HG02970 (cell line): ENCODE measurements at regions not wholly inside any gene's neighbourhood (a gene's known extent, or its start where the extent isn't known, plus 50 kb on each side); places are given as distances from the start of the nearest gene placed in this dataset.
"Not testable (repeated sequence)": the region's sequence is repeated elsewhere in the genome, so short reads cannot be mapped to it uniquely, and the experiment has no call there.

ENCODE experiments used
- ATAC-seq: cut with Tn5 transposase; IDR thresholded peaks from one replicate; pipeline ENCODE4 v1.9.1; 2021; ENCODE audit warnings: mild to moderate bottlenecking, moderate library complexity, moderate number of reproducible peaks; ENCODE audit not compliant: unreplicated experiment, low FRiP score

DNA sequence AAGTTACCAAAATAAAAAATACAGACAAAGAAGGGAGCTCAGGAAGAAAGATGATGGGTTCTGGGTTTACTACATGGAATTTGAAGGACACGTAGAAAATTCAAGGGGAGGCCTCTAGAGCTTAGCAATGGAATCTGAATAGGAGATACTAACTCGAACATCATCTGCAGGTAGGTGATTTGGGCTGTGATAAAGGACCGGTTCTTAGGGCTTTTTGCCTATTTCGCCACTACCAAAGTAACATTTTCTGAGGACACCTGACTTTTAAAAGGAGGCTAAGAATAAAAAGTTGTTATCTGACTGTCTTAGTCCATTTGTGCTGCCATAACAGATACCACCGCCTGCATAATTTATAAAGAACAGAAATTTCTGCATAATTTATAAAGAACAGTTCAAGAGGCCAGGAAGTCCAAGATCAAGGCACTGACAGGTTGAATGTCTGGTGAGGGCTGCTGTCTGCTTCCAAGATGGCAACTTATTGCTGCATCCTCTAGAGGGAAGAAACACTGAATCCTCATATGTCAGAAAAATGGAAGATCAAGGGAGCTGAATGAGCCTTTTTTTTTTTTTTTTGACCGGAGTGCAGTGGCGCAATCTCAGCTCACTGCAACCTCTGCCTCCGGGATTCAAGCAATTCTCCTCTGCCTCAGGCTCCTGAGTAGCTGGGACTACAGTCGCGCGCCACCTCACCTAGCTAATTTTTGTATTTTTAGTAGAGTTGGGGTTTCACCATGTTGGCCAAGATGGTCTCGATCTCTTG lies 67.9 kb upstream of the UBE2E2 start:
- ATAC-seq: no peak

DNA sequence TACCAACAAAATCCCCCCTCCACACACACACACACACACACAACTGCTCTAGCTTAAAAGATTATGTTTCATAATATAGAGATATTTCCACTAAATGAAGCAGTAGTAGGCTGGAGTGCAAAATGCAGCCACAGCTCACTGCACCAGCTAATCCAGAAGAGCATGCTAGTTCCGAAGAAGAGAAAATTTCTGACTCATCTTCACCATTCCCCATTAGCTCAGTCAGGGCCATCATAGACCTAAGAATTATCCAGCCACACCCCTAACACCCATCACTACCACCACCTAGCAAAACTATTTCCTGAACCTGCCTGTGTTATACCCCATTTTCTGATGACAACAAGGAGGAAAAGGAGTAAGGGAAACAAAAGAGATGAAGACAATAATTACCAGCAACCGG lies 67.1 kb upstream of the UBE2E2 start:
- no peak for ATAC-seq

DNA sequence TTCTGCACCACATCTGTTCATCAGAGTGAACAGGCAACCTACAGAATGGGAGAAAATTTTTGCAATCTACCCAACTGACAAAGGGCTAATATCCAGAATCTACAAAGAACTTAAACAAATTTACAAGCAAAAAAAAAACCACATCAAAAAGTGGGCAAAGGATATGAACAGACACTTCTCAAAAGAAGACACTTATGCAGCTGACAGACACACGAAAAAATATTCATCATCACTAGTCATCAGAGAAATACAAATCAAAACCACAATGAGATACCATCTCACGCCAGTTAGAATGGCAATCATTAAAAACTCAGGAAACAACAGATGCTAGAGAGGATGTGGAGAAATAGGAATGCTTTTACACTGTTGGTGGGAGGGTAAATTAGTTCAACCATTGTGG lies 59.1 kb upstream of the UBE2E2 start:
- ATAC-seq: not testable (repeated sequence)

DNA sequence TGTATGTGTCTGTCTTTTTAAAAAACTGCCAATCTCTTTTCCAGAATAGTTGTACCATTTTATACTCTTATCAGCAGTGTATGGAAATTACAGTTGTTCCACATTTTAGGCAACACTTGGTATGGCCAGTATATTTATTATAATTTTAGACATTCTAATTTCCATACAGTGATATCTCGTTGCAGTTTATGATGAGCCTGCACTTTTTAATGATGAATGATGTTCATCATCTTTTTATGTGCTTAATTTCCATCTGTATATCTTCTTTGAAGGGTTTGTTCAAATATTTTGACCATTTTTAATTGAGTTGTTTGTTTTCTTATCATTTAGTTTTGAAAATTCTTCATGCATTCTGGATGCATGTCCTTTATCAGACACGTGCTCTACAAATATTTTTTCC lies 57.0 kb upstream of the UBE2E2 start:
- ATAC-seq: no peak

DNA sequence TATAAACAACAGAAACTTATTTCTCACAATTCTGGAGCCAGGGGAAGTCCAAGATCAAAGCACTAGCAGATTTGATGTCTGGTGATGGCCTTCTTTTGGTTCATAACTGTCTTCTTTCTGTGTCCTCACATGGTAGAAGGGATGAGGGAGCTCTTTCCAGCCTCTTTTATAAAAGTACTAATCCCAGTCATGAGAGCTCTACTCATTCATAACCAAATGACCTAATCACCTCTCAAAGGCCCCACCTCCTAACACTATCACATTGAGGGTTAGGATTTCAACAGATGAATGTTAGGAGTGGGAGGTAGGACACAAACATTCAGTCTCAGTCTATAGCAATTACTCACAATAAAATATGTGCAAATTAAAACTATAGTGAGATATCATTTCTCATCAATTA lies 50.1 kb upstream of the UBE2E2 start:
- no peak for ATAC-seq
